H9 (cell line): ENCODE measurements at regions not wholly inside any gene's neighbourhood (a gene's known extent, or its start where the extent isn't known, plus 50 kb on each side); places are given as distances from the start of the nearest gene placed in this dataset.

ENCODE experiments used
- DNase-seq: peaks from one replicate; pipeline ENCODE4 v3.0.0-alpha.2; 2017
- H2AFZ ChIP-seq: one replicate; pipeline ENCODE4 v1.6.1; 2013; ENCODE audit warnings: mild to moderate bottlenecking, low read length, control low read depth, moderate library complexity
- H2AK5ac ChIP-seq: 2 replicates; pipeline ENCODE4 v1.6.1; 2013; ENCODE audit warnings: low read length, control low read depth, mixed read lengths; ENCODE audit not compliant: insufficient read length
- H2BK120ac ChIP-seq: one replicate; pipeline ENCODE4 v1.6.1; 2013; ENCODE audit warnings: low read depth, mild to moderate bottlenecking, low read length, control low read depth, inconsistent platforms; ENCODE audit not compliant: poor library complexity, severe bottlenecking
- H2BK12ac ChIP-seq: 2 replicates; pipeline ENCODE4 v1.6.1; 2013; ENCODE audit warnings: low read length, control low read depth, mixed read lengths, low read depth; ENCODE audit not compliant: insufficient read length
- H2BK15ac ChIP-seq: 2 replicates; pipeline ENCODE4 v1.6.1; 2013; ENCODE audit warnings: low read depth, low read length, control low read depth
- H2BK20ac ChIP-seq: one replicate; pipeline ENCODE4 v1.6.1; 2013; ENCODE audit warnings: low read depth, mild to moderate bottlenecking, low read length, control low read depth, inconsistent platforms; ENCODE audit not compliant: poor library complexity, severe bottlenecking
- H2BK5ac ChIP-seq: 2 replicates; pipeline ENCODE4 v1.6.1; 2013; ENCODE audit warnings: low read length, control low read depth, mixed read lengths; ENCODE audit not compliant: insufficient read length
- H3K14ac ChIP-seq: 2 replicates; pipeline ENCODE4 v1.6.1; 2013; ENCODE audit warnings: low read length, control low read depth; ENCODE audit not compliant: insufficient read depth
- H3K18ac ChIP-seq: 2 replicates; pipeline ENCODE4 v1.6.1; 2013; ENCODE audit warnings: low read depth, mild to moderate bottlenecking, mixed read lengths, low read length, control low read depth; ENCODE audit not compliant: insufficient read length
- H3K23ac ChIP-seq: 2 replicates; pipeline ENCODE4 v1.6.1; 2013; ENCODE audit warnings: low read length, control low read depth, mixed read lengths, low read depth; ENCODE audit not compliant: insufficient read length
- H3K23me2 ChIP-seq: 2 replicates; pipeline ENCODE4 v1.6.1; 2013; ENCODE audit warnings: low read depth, mild to moderate bottlenecking, mixed read lengths, low read length, control low read depth; ENCODE audit not compliant: insufficient read length, poor library complexity, severe bottlenecking
- H3K27ac ChIP-seq: 2 replicates; pipeline ENCODE4 v1.5.1; 2013; ENCODE audit warnings: low read length, control low read depth, mixed read lengths, low read depth; ENCODE audit not compliant: insufficient read length
- H3K27me3 ChIP-seq: 2 replicates; pipeline ENCODE4 v1.6.1; 2013; ENCODE audit warnings: low read length, control low read depth, inconsistent platforms; ENCODE audit not compliant: insufficient read depth
- H3K4ac ChIP-seq: 2 replicates; pipeline ENCODE4 v1.6.1; 2013; ENCODE audit warnings: low read depth, mild to moderate bottlenecking, control low read depth, inconsistent platforms, low read length, moderate library complexity
- H3K4me1 ChIP-seq: 2 replicates; pipeline ENCODE4 v1.6.1; 2013; ENCODE audit warnings: low read length, control low read depth, inconsistent platforms; ENCODE audit not compliant: insufficient read depth
- H3K4me2 ChIP-seq: 2 replicates; pipeline ENCODE4 v1.6.1; 2013; ENCODE audit warnings: low read length, control low read depth, mixed read lengths; ENCODE audit not compliant: insufficient read length, insufficient read depth
- H3K56ac ChIP-seq: 2 replicates; pipeline ENCODE4 v1.6.1; 2013; ENCODE audit warnings: low read depth, mild to moderate bottlenecking, mixed read lengths, low read length, control low read depth; ENCODE audit not compliant: insufficient read length
- H3K79me1 ChIP-seq: 2 replicates; pipeline ENCODE4 v1.6.1; 2013; ENCODE audit warnings: low read depth, mild to moderate bottlenecking, moderate library complexity, low read length, control low read depth, inconsistent platforms; ENCODE audit not compliant: insufficient read depth, poor library complexity, severe bottlenecking
- H3K79me2 ChIP-seq: 2 replicates; pipeline ENCODE4 v1.6.1; 2013; ENCODE audit warnings: low read length, control low read depth, inconsistent platforms; ENCODE audit not compliant: insufficient read depth
- H3K9ac ChIP-seq: 2 replicates; pipeline ENCODE4 v1.6.1; 2013; ENCODE audit warnings: low read length, control low read depth, mixed read lengths; ENCODE audit not compliant: insufficient read length; ENCODE audit errors: extremely low read depth
- H3K9me3 ChIP-seq: one replicate; pipeline ENCODE4 v1.6.1; 2013; ENCODE audit warnings: low read depth, low read length, inconsistent platforms; ENCODE audit not compliant: control insufficient read depth
- H3T11ph ChIP-seq: one replicate; pipeline ENCODE4 v1.6.1; 2013; ENCODE audit warnings: mild to moderate bottlenecking, low read length, control low read depth, inconsistent platforms
- H4K20me1 ChIP-seq: one replicate; pipeline ENCODE4 v1.6.1; 2013; ENCODE audit not compliant: control insufficient read depth, insufficient read length, insufficient read depth
- H4K5ac ChIP-seq: 2 replicates; pipeline ENCODE4 v1.6.1; 2013; ENCODE audit warnings: low read depth, mild to moderate bottlenecking, mixed read lengths, low read length, control low read depth; ENCODE audit not compliant: insufficient read length
- H4K8ac ChIP-seq: replicated peaks from 2 replicates; pipeline ENCODE4 v1.6.1; 2013; ENCODE audit warnings: low read length, control low read depth, mixed read lengths, low read depth; ENCODE audit not compliant: insufficient read length
- H4K91ac ChIP-seq: 2 replicates; pipeline ENCODE4 v1.6.1; 2013; ENCODE audit warnings: low read depth, mild to moderate bottlenecking, moderate library complexity, mixed read lengths, low read length, control low read depth; ENCODE audit not compliant: insufficient read length
- H3K27ac Mint-ChIP-seq, 3 experiments: 2 replicates in 2 of 3; 3 replicates in 1 of 3; pipeline ENCODE4 v1.8.0; 2020 to 2021; ENCODE audit warnings: mixed read lengths in 3 of 3, mild to moderate bottlenecking in 1 of 3, moderate library complexity in 1 of 3
- H3K27me3 Mint-ChIP-seq: 2 replicates; pipeline ENCODE4 v1.8.0; 2021; ENCODE audit warnings: low read depth, mild to moderate bottlenecking, moderate library complexity, mixed read lengths
- H3K36me3 Mint-ChIP-seq, 3 experiments: 2 replicates in 2 of 3; 3 replicates in 1 of 3; pipeline ENCODE4 v1.8.0; 2020 to 2021; ENCODE audit warnings: low read depth in 3 of 3, mixed read lengths in 3 of 3; ENCODE audit not compliant: insufficient read depth in 1 of 3
- H3K4me1 Mint-ChIP-seq, 2 experiments: 2 replicates each; pipeline ENCODE4 v1.8.0; 2020; ENCODE audit warnings: mixed read lengths in 2 of 2
- H3K4me3 Mint-ChIP-seq, 2 experiments: 2 replicates in 1 of 2; 3 replicates in 1 of 2; pipeline ENCODE4 v1.8.0; 2020 to 2021; ENCODE audit warnings: mild to moderate bottlenecking in 2 of 2, mixed read lengths in 2 of 2, moderate library complexity in 1 of 2
- H3K9me3 Mint-ChIP-seq, 2 experiments: 2 replicates in 1 of 2; 3 replicates in 1 of 2; pipeline ENCODE4 v1.8.0; 2020; ENCODE audit warnings: mild to moderate bottlenecking in 2 of 2, mixed read lengths in 2 of 2, moderate library complexity in 1 of 2
- WGBS: extraction: QIAGEN DNeasy Blood & Tissue Kit; methylation state at CpG from one replicate; pipeline ENCODE4 v1.1.7; 2013; ENCODE audit warnings: missing lambda C conversion rate, low lambda C conversion rate, mixed read lengths; ENCODE audit not compliant: insufficient read length; ENCODE audit errors: extremely low coverage; 5-methylcytosine and 5-hydroxymethylcytosine counted together
- TF ChIP-seq, protein P1 (sequence below): fragments of 200-600 bp; sonication (generic); conservative IDR thresholded peaks from 3 replicates; pipeline ENCODE4 v1.8.0; 2021; ENCODE audit warnings: antibody characterized with exemption, mild to moderate bottlenecking

DNA sequence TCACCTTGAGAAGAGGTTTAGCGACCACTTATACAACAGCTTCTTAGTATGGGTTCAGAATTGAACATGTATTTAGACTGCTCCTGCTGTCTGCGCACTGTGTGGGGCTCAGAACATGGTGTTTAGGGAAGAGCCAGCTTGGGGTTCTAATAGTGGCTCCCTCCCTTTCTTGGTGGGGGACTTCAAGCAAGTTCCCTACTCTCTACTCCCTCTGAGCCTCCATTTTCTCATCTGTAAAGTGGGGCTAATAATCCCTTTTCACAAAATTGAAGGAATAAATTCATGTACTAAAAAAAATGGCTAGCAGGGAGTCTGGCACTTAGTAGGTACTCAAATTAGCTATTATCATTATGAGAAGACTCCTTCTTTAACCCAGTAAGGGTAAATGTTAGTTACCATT is 97.5 kb upstream of the SPATA12 start:
- Histone ChIP-seq H4K5ac (no peak overlapping the region), H3K4me2 (no peak overlapping the region), H3K9me3 (no peaks in the 10 kb centered on the region), H3K56ac (no peak overlapping the region), H3K27ac (no peak overlapping the region), H3T11ph (no peak overlapping the region), H3K4me1 (0 out of 2 replicates have a peak, but pooled peaks cover 2% of the 10 kb centered on the region), H2BK12ac (no peak overlapping the region), H3K79me1 (no peaks in the 10 kb centered on the region), H2AK5ac (no peak overlapping the region), H3K18ac (no peak overlapping the region), H3K9ac (no peak overlapping the region), H3K27me3 (no peaks in the 10 kb centered on the region), H3K79me2 (no peaks in the 10 kb centered on the region), H2BK20ac (no peak overlapping the region), H2BK5ac (no peak overlapping the region), H2BK15ac (no peak overlapping the region), H3K23me2 (no peaks in the 10 kb centered on the region), H2AFZ (no peak overlapping the region), H3K23ac (no peak overlapping the region), H4K8ac (no peak overlapping the region), H4K20me1 (no peaks in the 10 kb centered on the region), H3K14ac (no peak overlapping the region), H2BK120ac (no peak overlapping the region), H4K91ac (no peak overlapping the region), H3K4ac (no peak overlapping the region)
- no CpG with 5 or more reads among the region's 2 CpGs for WGBS
- no peak overlapping the region for H3K4me3 Mint-ChIP-seq
- no peak for DNase-seq
- TF ChIP-seq, protein P1, sequence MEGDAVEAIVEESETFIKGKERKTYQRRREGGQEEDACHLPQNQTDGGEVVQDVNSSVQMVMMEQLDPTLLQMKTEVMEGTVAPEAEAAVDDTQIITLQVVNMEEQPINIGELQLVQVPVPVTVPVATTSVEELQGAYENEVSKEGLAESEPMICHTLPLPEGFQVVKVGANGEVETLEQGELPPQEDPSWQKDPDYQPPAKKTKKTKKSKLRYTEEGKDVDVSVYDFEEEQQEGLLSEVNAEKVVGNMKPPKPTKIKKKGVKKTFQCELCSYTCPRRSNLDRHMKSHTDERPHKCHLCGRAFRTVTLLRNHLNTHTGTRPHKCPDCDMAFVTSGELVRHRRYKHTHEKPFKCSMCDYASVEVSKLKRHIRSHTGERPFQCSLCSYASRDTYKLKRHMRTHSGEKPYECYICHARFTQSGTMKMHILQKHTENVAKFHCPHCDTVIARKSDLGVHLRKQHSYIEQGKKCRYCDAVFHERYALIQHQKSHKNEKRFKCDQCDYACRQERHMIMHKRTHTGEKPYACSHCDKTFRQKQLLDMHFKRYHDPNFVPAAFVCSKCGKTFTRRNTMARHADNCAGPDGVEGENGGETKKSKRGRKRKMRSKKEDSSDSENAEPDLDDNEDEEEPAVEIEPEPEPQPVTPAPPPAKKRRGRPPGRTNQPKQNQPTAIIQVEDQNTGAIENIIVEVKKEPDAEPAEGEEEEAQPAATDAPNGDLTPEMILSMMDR, result no peak
- H3K36me3 Mint-ChIP-seq, result no peaks in the 10 kb centered on the region; a peak in 1 of 7 replicates
- H3K27ac Mint-ChIP-seq, result no peak overlapping the region
- peaks cover 0 to 7% of the 10 kb centered on the region in 2 experiments; a peak in 3 of 4 replicates for H3K4me1 Mint-ChIP-seq
- H3K9me3 Mint-ChIP-seq, result no peaks in the 10 kb centered on the region
- H3K27me3 Mint-ChIP-seq, result no peaks in the 10 kb centered on the region
